Hepatocyte (in vitro differentiated cells): ENCODE measurements at regions not wholly inside any gene's neighbourhood (a gene's known extent, or its start where the extent isn't known, plus 50 kb on each side); places are given as distances from the start of the nearest gene placed in this dataset.

Source experiments
- CTCF ChIP-seq: fragments of 200-600 bp; sonication (generic); IDR thresholded peaks from 2 replicates; pipeline ENCODE4 v1.5.1; 2016; ENCODE audit warnings: antibody characterized with exemption, mild to moderate bottlenecking; ENCODE audit not compliant: poor library complexity
- EZH2 ChIP-seq: fragments of 200-600 bp; sonication (generic); IDR thresholded peaks from 2 replicates; pipeline ENCODE4 v1.6.1; 2016; ENCODE audit warnings: antibody characterized with exemption, mild to moderate bottlenecking, borderline replicate concordance

- no peak for TF ChIP-seq CTCF
- TF ChIP-seq EZH2: no peak
Measured at GRCh38 chr1:19010995-19011844, 54.7 kb upstream of the IFFO2 start.
